Endodermal cell (in vitro differentiated cells): ENCODE measurements at regions not wholly inside any gene's neighbourhood (a gene's known extent, or its start where the extent isn't known, plus 50 kb on each side); places are given as distances from the start of the nearest gene placed in this dataset.

Experiments used
- DNase-seq: peaks from one replicate; pipeline ENCODE4 v3.0.0-alpha.2; 2017
- H3K27ac ChIP-seq: 2 replicates; pipeline ENCODE4 v1.5.1; 2013; ENCODE audit warnings: mild to moderate bottlenecking, low read depth, low read length, moderate library complexity
- H3K27me3 ChIP-seq: 2 replicates; pipeline ENCODE4 v1.6.1; 2013; ENCODE audit warnings: mild to moderate bottlenecking, low read length, moderate library complexity; ENCODE audit not compliant: insufficient read depth, control insufficient read depth, poor library complexity, severe bottlenecking
- H3K36me3 ChIP-seq: 2 replicates; pipeline ENCODE4 v1.7.0; 2013; ENCODE audit warnings: mild to moderate bottlenecking, low read length, moderate library complexity; ENCODE audit not compliant: control insufficient read depth, insufficient read depth
- H3K4me1 ChIP-seq: one replicate; pipeline ENCODE4 v1.7.0; 2013; ENCODE audit warnings: low read length; ENCODE audit not compliant: control insufficient read depth, insufficient read depth
- H3K4me3 ChIP-seq: 2 replicates; pipeline ENCODE4 v1.5.1; 2013; ENCODE audit warnings: mild to moderate bottlenecking, low read length, moderate library complexity
- H3K9ac ChIP-seq: 2 replicates; pipeline ENCODE4 v1.6.1; 2013; ENCODE audit warnings: mild to moderate bottlenecking, low read length, moderate library complexity; ENCODE audit not compliant: poor library complexity, severe bottlenecking; ENCODE audit errors: extremely low read depth
- H3K9me3 ChIP-seq: 2 replicates; pipeline ENCODE4 v1.6.1; 2013; ENCODE audit warnings: mild to moderate bottlenecking, low read length, moderate library complexity; ENCODE audit not compliant: control insufficient read depth
- H3K27ac Mint-ChIP-seq: 2 replicates; pipeline ENCODE4 v1.8.0; 2020; ENCODE audit warnings: mixed read lengths
- H3K27me3 Mint-ChIP-seq: 2 replicates; pipeline ENCODE4 v1.8.0; 2021; ENCODE audit warnings: mild to moderate bottlenecking, mixed read lengths; ENCODE audit not compliant: insufficient read depth
- H3K36me3 Mint-ChIP-seq: 2 replicates; pipeline ENCODE4 v1.8.0; 2020; ENCODE audit warnings: low read depth, mixed read lengths
- H3K4me1 Mint-ChIP-seq: 2 replicates; pipeline ENCODE4 v1.8.0; 2020; ENCODE audit warnings: mixed read lengths
- H3K4me3 Mint-ChIP-seq: 2 replicates; pipeline ENCODE4 v1.8.0; 2020; ENCODE audit warnings: mild to moderate bottlenecking, moderate library complexity, mixed read lengths
- H3K9me3 Mint-ChIP-seq: 2 replicates; pipeline ENCODE4 v1.8.0; 2020; ENCODE audit warnings: mild to moderate bottlenecking, mixed read lengths
- WGBS, 2 experiments: methylation state at CpG; one replicate each; pipeline versions ENCODE4 v1.1.5 to v1.1.7; 2013; ENCODE audit warnings: missing lambda C conversion rate in 2 of 2, mixed read lengths in 1 of 2; ENCODE audit not compliant: insufficient coverage in 1 of 2, insufficient read length in 1 of 2; 5-methylcytosine and 5-hydroxymethylcytosine counted together
- TF ChIP-seq, protein P1 (sequence below): fragments of 200-600 bp; sonication (generic); conservative IDR thresholded peaks from 2 replicates; pipeline ENCODE4 v1.5.0; 2021; ENCODE audit warnings: antibody characterized with exemption, mild to moderate bottlenecking

DNA sequence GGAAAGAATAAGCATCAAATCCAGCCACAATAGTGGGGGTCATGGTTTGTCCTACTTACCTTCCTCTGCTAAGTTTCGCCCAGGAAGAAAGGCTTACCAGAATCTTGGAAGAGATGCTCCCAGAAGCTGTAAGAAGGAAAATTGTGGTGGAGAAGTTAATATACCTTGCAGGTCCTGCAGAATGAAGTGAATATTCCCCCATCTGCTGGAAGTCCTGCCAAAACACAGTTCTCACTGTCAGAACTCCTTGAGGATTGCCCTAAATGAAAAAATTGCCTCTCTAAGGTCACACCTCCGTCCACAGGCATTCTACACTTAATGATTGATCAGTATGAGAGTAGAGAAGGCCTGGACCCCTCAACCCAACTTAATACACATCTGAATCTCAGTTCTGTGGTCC lies 78.4 kb upstream of the RGS21 start:
- Histone ChIP-seq H3K4me3 (no peak overlapping the region), H3K36me3 (no peaks in the 10 kb centered on the region), H3K27ac (no peak overlapping the region), H3K9me3 (no peaks in the 10 kb centered on the region), H3K4me1 (no peaks in the 10 kb centered on the region), H3K9ac (no peak overlapping the region), H3K27me3 (no peaks in the 10 kb centered on the region)
- H3K9me3 Mint-ChIP-seq = no peaks in the 10 kb centered on the region
- no peaks in the 10 kb centered on the region for H3K36me3 Mint-ChIP-seq
- no peaks in the 10 kb centered on the region for H3K4me1 Mint-ChIP-seq
- no peaks in the 10 kb centered on the region for H3K27me3 Mint-ChIP-seq
- no peak overlapping the region for H3K4me3 Mint-ChIP-seq
- H3K27ac Mint-ChIP-seq = no peak overlapping the region
- no peak for DNase-seq
- TF ChIP-seq, protein P1, sequence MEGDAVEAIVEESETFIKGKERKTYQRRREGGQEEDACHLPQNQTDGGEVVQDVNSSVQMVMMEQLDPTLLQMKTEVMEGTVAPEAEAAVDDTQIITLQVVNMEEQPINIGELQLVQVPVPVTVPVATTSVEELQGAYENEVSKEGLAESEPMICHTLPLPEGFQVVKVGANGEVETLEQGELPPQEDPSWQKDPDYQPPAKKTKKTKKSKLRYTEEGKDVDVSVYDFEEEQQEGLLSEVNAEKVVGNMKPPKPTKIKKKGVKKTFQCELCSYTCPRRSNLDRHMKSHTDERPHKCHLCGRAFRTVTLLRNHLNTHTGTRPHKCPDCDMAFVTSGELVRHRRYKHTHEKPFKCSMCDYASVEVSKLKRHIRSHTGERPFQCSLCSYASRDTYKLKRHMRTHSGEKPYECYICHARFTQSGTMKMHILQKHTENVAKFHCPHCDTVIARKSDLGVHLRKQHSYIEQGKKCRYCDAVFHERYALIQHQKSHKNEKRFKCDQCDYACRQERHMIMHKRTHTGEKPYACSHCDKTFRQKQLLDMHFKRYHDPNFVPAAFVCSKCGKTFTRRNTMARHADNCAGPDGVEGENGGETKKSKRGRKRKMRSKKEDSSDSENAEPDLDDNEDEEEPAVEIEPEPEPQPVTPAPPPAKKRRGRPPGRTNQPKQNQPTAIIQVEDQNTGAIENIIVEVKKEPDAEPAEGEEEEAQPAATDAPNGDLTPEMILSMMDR = peak; percentile 37
- 93 to 100% methylated on average over 1 to 2 of the region's 2 CpGs for WGBS, 2 experiments

DNA sequence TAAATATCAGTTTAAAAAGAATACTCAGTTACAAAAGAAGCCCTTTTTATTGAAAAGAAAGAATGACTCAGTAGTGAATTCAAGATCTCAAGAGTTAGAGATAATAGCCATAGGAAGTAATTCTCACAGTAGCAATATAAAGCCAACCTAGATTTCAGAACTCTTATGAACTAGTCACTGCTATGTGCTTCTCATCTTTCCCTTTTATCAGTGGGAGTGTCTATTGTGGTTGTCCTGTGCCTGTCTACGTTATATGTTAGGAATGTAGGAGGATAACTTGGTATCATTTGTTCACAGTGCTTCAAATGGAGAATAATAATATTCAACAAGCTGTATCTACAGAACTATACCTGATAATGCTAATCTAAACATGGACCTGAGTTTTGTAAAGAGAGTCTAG lies 73.1 kb upstream of the RGS21 start:
- H3K27ac Mint-ChIP-seq = no peak overlapping the region
- Histone ChIP-seq H3K27me3 (no peaks in the 10 kb centered on the region), H3K9ac (no peak overlapping the region), H3K4me1 (no peaks in the 10 kb centered on the region), H3K27ac (no peak overlapping the region), H3K36me3 (no peaks in the 10 kb centered on the region), H3K9me3 (no peaks in the 10 kb centered on the region), H3K4me3 (no peak overlapping the region)
- TF ChIP-seq, protein P1 = no peak
- no peaks in the 10 kb centered on the region for H3K36me3 Mint-ChIP-seq
- no peak for DNase-seq
- WGBS, 2 experiments = no CpG with 5 or more reads among the region's 1 CpG
- H3K4me1 Mint-ChIP-seq = no peaks in the 10 kb centered on the region
- H3K4me3 Mint-ChIP-seq = no peak overlapping the region
- no peaks in the 10 kb centered on the region for H3K27me3 Mint-ChIP-seq
- peaks cover 17% of the 10 kb centered on the region for H3K9me3 Mint-ChIP-seq

DNA sequence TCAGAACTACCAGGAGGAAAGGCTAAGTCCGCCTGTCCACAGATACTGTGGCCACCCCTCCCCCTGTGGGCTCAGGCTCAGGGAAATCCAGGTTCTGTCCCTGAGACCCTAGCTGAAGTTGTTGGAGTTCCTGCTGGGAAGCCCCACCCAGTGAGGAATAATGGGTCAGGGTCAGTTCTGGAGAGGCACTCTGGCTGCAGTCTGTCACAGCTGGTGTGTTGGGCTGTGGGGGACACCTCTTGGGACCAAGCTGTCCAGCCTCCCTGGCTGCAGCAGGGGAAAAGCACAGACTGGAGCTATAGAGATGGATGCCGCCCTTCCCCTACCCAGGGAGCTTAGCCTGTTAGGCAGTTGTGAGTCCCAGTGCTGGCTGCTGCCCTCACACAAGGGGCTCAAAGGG lies 65.1 kb upstream of the RGS21 start:
- Histone ChIP-seq H3K9me3 (no peaks in the 10 kb centered on the region), H3K4me1 (no peaks in the 10 kb centered on the region), H3K9ac (no peak overlapping the region), H3K27me3 (no peaks in the 10 kb centered on the region), H3K36me3 (no peaks in the 10 kb centered on the region), H3K27ac (no peak overlapping the region), H3K4me3 (no peak overlapping the region)
- Mint-ChIP-seq H3K27ac (no peak overlapping the region), H3K36me3 (no peaks in the 10 kb centered on the region), H3K27me3 (no peaks in the 10 kb centered on the region), H3K9me3 (peaks cover 4% of the 10 kb centered on the region), H3K4me1 (no peaks in the 10 kb centered on the region), H3K4me3 (no peak overlapping the region)
- WGBS, 2 experiments = 83% methylated on average over 2 of the region's 2 CpGs; no CpG with 5 or more reads in 1 of the 2 experiments
- TF ChIP-seq, protein P1 = no peak
- DNase-seq = no peak
